GM19468 (cell line): ENCODE measurements at regions not wholly inside any gene's neighbourhood (a gene's known extent, or its start where the extent isn't known, plus 50 kb on each side); places are given as distances from the start of the nearest gene placed in this dataset.

Source experiments
- ATAC-seq: cut with Tn5 transposase; IDR thresholded peaks from one replicate; pipeline ENCODE4 v1.9.1; 2021; ENCODE audit warnings: mild to moderate bottlenecking, moderate library complexity, moderate number of reproducible peaks; ENCODE audit not compliant: unreplicated experiment; ENCODE audit errors: extremely low read depth

DNA sequence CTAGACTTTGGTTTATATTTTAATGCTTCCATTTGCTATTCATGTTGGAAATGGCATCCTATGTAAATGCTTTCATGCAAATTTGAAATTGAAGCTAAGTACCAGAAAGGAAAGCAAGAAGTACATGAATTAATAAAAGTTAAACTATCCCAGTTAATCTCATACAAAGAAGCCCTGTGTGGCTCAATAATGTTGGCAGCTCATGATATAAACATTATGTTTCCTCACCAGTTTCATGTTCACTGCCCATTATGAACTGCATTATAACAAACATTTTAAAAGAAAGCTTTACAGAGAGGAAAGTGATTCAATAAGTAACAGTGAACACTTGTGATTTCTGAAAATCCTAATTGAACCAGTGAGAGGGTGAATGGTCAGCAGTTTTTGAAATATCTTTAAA lies 62.9 kb upstream of the ROBO2 start:
- no peak for ATAC-seq

DNA sequence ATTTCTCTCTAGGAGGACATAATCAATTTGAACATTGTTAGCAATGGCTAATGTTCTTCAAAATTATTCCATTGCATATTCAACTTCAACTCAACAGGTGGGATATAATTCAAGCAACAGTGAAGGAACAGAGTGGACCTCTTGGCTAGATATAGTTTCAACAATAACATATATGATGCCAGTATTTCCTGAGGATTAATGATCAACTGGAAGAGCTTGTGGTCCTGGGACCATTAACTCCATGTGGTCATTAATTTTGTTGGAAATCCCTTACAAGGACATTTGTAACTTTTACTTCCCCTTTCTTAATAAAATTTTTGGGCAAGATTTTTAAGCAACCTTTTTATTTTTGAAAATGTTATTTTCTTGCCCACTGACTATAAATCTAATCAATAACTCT lies 54.3 kb upstream of the ROBO2 start:
- no peak for ATAC-seq

DNA sequence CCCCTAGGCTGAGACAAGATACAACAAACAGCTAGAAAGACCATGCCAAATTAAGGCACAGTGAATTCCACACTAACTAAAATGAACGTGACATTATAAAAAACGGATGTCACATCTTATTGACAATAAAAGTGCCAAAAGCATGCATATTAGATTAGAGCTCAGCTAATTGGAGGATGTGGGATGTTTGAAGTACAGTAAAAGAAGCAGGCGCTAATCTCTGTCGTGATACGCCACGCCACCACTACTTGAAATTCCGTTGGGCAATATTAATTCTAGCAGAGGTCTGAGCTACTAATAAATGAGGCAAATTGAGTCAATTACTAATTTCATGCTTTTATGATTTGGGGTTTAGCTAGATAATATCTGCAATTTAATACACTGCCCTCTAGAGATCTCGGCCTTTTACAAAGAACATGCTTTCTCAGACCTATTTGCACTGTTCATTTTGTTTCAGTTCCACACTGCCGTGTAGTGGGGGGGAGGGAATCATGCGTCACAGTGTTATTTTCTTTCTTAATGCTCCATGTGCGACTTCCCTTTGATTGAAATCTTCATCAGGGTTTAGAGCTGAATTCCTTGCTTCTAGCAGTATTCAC lies 52.9 kb upstream of the ROBO2 start:
- ATAC-seq: no peak
